HFF-Myc (cell line): ENCODE measurements at regions not wholly inside any gene's neighbourhood (a gene's known extent, or its start where the extent isn't known, plus 50 kb on each side); places are given as distances from the start of the nearest gene placed in this dataset.

Source experiments
- DNase-seq: peaks from one replicate; pipeline ENCODE4 v3.0.0-alpha.2; 2011; ENCODE audit warnings: low read depth; ENCODE audit errors: extremely low read depth
- H3K4me3 ChIP-seq: replicated peaks from 2 replicates; pipeline ENCODE4 v1.5.1; 2011; ENCODE audit warnings: low read depth, mild to moderate bottlenecking, control low read depth, low read length
- TF ChIP-seq, protein P1 (sequence below): IDR thresholded peaks from 2 replicates; pipeline ENCODE4 v1.5.1; 2012; ENCODE audit warnings: mild to moderate bottlenecking, low read depth, low read length, control low read depth; ENCODE audit errors: missing control alignments

GRCh38 chr3:94515983-94516382 lies 453.1 kb downstream of the NSUN3 start:
- H3K4me3 ChIP-seq, result no peak overlapping the region
- TF ChIP-seq, protein P1, sequence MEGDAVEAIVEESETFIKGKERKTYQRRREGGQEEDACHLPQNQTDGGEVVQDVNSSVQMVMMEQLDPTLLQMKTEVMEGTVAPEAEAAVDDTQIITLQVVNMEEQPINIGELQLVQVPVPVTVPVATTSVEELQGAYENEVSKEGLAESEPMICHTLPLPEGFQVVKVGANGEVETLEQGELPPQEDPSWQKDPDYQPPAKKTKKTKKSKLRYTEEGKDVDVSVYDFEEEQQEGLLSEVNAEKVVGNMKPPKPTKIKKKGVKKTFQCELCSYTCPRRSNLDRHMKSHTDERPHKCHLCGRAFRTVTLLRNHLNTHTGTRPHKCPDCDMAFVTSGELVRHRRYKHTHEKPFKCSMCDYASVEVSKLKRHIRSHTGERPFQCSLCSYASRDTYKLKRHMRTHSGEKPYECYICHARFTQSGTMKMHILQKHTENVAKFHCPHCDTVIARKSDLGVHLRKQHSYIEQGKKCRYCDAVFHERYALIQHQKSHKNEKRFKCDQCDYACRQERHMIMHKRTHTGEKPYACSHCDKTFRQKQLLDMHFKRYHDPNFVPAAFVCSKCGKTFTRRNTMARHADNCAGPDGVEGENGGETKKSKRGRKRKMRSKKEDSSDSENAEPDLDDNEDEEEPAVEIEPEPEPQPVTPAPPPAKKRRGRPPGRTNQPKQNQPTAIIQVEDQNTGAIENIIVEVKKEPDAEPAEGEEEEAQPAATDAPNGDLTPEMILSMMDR, result no peak
- DNase-seq, result no peak

DNA sequence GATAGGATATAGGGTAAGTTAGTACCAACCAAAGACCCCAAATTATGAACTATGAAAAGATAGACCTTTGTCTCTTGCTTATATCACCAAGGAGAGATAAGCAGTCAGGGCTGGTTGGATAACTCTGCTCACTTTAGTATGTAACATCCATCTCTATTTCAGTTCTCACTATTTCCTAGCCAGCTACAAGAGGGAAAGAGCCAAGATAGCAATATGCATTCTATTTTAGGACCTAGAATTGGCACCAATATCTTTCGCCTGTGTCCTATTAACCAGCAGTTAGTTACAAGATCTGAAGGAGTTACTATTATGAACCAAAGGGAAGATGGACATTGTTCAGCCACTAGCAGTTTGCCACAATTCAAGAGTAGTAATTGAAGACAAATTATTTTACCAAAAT lies 457.5 kb downstream of the NSUN3 start:
- H3K4me3 ChIP-seq, result no peak overlapping the region
- DNase-seq, result no peak
- TF ChIP-seq, protein P1, result no peak

GRCh38 chr3:94522488-94522887 lies 459.6 kb downstream of the NSUN3 start:
- H3K4me3 ChIP-seq, result no peak overlapping the region
- DNase-seq, result no peak
- TF ChIP-seq, protein P1, result no peak

- DNase-seq, result no peak
- TF ChIP-seq, protein P1, result no peak
- no peak overlapping the region for H3K4me3 ChIP-seq
These were observed 461.4 kb downstream of the NSUN3 start for GRCh38 chr3:94524102-94524919.

DNA sequence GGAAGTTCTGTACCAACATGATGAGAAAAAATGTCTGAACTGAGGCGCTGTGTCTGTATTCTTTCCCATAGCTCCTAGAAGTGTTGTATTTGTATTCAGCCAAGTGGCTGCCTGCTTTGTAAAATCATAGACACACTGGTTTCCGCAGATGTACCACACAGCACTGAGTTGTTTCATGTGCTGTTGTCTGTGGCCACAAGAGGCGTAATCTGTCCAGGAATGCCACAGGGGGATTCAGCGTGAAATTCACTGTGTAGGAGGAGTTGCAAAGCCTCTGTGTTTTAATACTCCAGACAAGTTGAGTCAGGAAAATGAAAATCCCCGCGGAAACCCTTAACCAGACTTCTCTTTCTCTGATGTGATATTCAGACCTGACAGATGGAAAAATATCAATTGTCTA lies 462.2 kb downstream of the NSUN3 start:
- H3K4me3 ChIP-seq, result no peak overlapping the region
- TF ChIP-seq, protein P1, result no peak
- no peak for DNase-seq

- no peak for DNase-seq
- H3K4me3 ChIP-seq, result no peak overlapping the region
- TF ChIP-seq, protein P1, result no peak
These were observed 467.0 kb downstream of the NSUN3 start for GRCh38 chr3:94529816-94530215.
